Caki2 (cell line): ENCODE measurements at regions not wholly inside any gene's neighbourhood (a gene's known extent, or its start where the extent isn't known, plus 50 kb on each side); places are given as distances from the start of the nearest gene placed in this dataset.

Experiments
- DNase-seq: peaks from one replicate; pipeline ENCODE4 v3.0.0-alpha.2; 2015; ENCODE audit warnings: low read depth
- in situ Hi-C: cut with HindIII; loops from 2 replicates; pipeline ENCODE4 v1.10.0; 2016; ENCODE audit warnings: low sequenced_read_pairs, low pct_unique_long_range_greater_than_20kb, mixed read lengths

- DNase-seq: no peak
- in situ Hi-C loops: no loop called here
These were observed 52.9 kb upstream of the IRX1 start for GRCh38 chr5:3542769-3543168.

GRCh38 chr5:3542158-3542557 is 53.5 kb upstream of the IRX1 start:
- peak; percentile 15 for DNase-seq
- in situ Hi-C loops: no loop called here

GRCh38 chr5:3538886-3539285 is 56.7 kb upstream of the IRX1 start:
- in situ Hi-C loops: no loop called here

GRCh38 chr5:3537942-3538341 is 57.7 kb upstream of the IRX1 start:
- in situ Hi-C loops: no loop called here
- DNase-seq: no peak

More at GRCh38 chr5:3538886-3539285, 56.7 kb upstream of the IRX1 start:
- DNase-seq: no peak

- no peak for DNase-seq
- in situ Hi-C loops: no loop called here
These were observed 60.0 kb upstream of the IRX1 start for GRCh38 chr5:3535414-3536211.

- DNase-seq: no peak
- in situ Hi-C loops: no loop called here
These were observed 60.6 kb upstream of the IRX1 start for GRCh38 chr5:3534997-3535396.

GRCh38 chr5:3531320-3531986 is 64.2 kb upstream of the IRX1 start:
- DNase-seq: no peak

GRCh38 chr5:3530251-3530650 is 65.4 kb upstream of the IRX1 start:
- in situ Hi-C loops: no loop called here
- DNase-seq: no peak

More at GRCh38 chr5:3531320-3531986, 64.2 kb upstream of the IRX1 start:
- in situ Hi-C loops: no loop called here

GRCh38 chr5:3526551-3527185 is 69.0 kb upstream of the IRX1 start:
- DNase-seq: no peak
- in situ Hi-C loops: no loop called here

- in situ Hi-C loops: no loop called here
These were observed 73.1 kb upstream of the IRX1 start for GRCh38 chr5:3522491-3522890.

GRCh38 chr5:3518576-3518975 is 77.1 kb upstream of the IRX1 start:
- DNase-seq: no peak

More at GRCh38 chr5:3522491-3522890, 73.1 kb upstream of the IRX1 start:
- no peak for DNase-seq

GRCh38 chr5:3518051-3518450 is 77.6 kb upstream of the IRX1 start:
- in situ Hi-C loops: no loop called here

More at GRCh38 chr5:3518576-3518975, 77.1 kb upstream of the IRX1 start:
- in situ Hi-C loops: no loop called here

GRCh38 chr5:3517348-3517747 is 78.3 kb upstream of the IRX1 start:
- no peak for DNase-seq
- in situ Hi-C loops: no loop called here

More at GRCh38 chr5:3518051-3518450, 77.6 kb upstream of the IRX1 start:
- no peak for DNase-seq

GRCh38 chr5:3512361-3513095 is 83.1 kb upstream of the IRX1 start:
- DNase-seq: no peak
- in situ Hi-C loops: no loop called here

GRCh38 chr5:3511934-3512333 is 83.7 kb upstream of the IRX1 start:
- in situ Hi-C loops: no loop called here
- no peak for DNase-seq

GRCh38 chr5:3511519-3511918 is 84.1 kb upstream of the IRX1 start:
- no peak for DNase-seq
- in situ Hi-C loops: no loop called here

- in situ Hi-C loops: no loop called here
- no peak for DNase-seq
These were observed 84.8 kb upstream of the IRX1 start for GRCh38 chr5:3510642-3511417.

GRCh38 chr5:3509290-3509689 is 86.3 kb upstream of the IRX1 start:
- DNase-seq: no peak
- in situ Hi-C loops: no loop called here
